GM20431 (cell line): ENCODE measurements at regions not wholly inside any gene's neighbourhood (a gene's known extent, or its start where the extent isn't known, plus 50 kb on each side); places are given as distances from the start of the nearest gene placed in this dataset.
"Not testable (repeated sequence)": the region's sequence is repeated elsewhere in the genome, so short reads cannot be mapped to it uniquely, and the experiment has no call there.

ENCODE experiments used
- in situ Hi-C: fragments of 300-500 bp; cut with MseI, MboI; formaldehyde crosslinking; loops from one replicate; pipeline ENCODE4 v1.15.0; 2020; ENCODE audit warnings: low sequenced_read_pairs; ENCODE audit not compliant: unreplicated experiment

- in situ Hi-C loops = no loop called here
Measured at GRCh38 chr17:71019699-71020098, 850.4 kb downstream of the KCNJ2 start.

GRCh38 chr17:71022758-71023157 is 853.4 kb downstream of the KCNJ2 start:
- in situ Hi-C loops = no loop called here

- in situ Hi-C loops = no loop called here
Measured at GRCh38 chr17:71023249-71024030, 854.1 kb downstream of the KCNJ2 start.

- in situ Hi-C loops = no loop called here
Measured at GRCh38 chr17:71024172-71024571, 854.8 kb downstream of the KCNJ2 start.

GRCh38 chr17:71024969-71025368 is 855.6 kb downstream of the KCNJ2 start:
- in situ Hi-C loops = no loop called here

- in situ Hi-C loops = no loop called here
Measured at GRCh38 chr17:71029246-71029645, 859.9 kb downstream of the KCNJ2 start.

GRCh38 chr17:71031286-71031685 is 862.0 kb downstream of the KCNJ2 start:
- in situ Hi-C loops = not testable (repeated sequence)

GRCh38 chr17:71032746-71033273 is 863.5 kb downstream of the KCNJ2 start:
- in situ Hi-C loops = no loop called here

- in situ Hi-C loops = no loop called here
Measured at GRCh38 chr17:71033336-71033735, 864.0 kb downstream of the KCNJ2 start.

GRCh38 chr17:71035226-71035625 is 865.9 kb downstream of the KCNJ2 start:
- in situ Hi-C loops = no loop called here

- in situ Hi-C loops = no loop called here
Measured at GRCh38 chr17:71037386-71037785, 868.1 kb downstream of the KCNJ2 start.

- in situ Hi-C loops = no loop called here
Measured at GRCh38 chr17:71039391-71039790, 870.1 kb downstream of the KCNJ2 start.

- in situ Hi-C loops = no loop called here
Measured at GRCh38 chr17:71052971-71053370, 883.6 kb downstream of the KCNJ2 start.

GRCh38 chr17:71055128-71055527 is 885.8 kb downstream of the KCNJ2 start:
- in situ Hi-C loops = no loop called here

GRCh38 chr17:71057448-71057847 is 888.1 kb downstream of the KCNJ2 start:
- in situ Hi-C loops = no loop called here

- in situ Hi-C loops = no loop called here
Measured at GRCh38 chr17:71057938-71058337, 888.6 kb downstream of the KCNJ2 start.

- in situ Hi-C loops = no loop called here
Measured at GRCh38 chr17:71063127-71063526, 893.8 kb downstream of the KCNJ2 start.

GRCh38 chr17:71063559-71063958 is 894.2 kb downstream of the KCNJ2 start:
- in situ Hi-C loops = no loop called here

- in situ Hi-C loops = no loop called here
Measured at GRCh38 chr17:71067669-71068407, 898.5 kb downstream of the KCNJ2 start.

GRCh38 chr17:71068408-71068750 is 899.0 kb downstream of the KCNJ2 start:
- in situ Hi-C loops = no loop called here

- in situ Hi-C loops = no loop called here
Measured at GRCh38 chr17:71071041-71071440, 901.7 kb downstream of the KCNJ2 start.
